RWPE2 (cell line): ENCODE measurements at regions not wholly inside any gene's neighbourhood (a gene's known extent, or its start where the extent isn't known, plus 50 kb on each side); places are given as distances from the start of the nearest gene placed in this dataset.
"Not testable (repeated sequence)": the region's sequence is repeated elsewhere in the genome, so short reads cannot be mapped to it uniquely, and the experiment has no call there.

ENCODE experiments used
- ATAC-seq: fragments of 200-7000 bp; cut with Tn5 transposase; 3 replicates; pipeline ENCODE4 v1.9.1; 2021; ENCODE audit warnings: low read depth
- DNase-seq: peaks from one replicate; pipeline ENCODE4 v3.0.0-alpha.2; 2020; ENCODE audit warnings: low spot score
- H3K27ac ChIP-seq: fragments of 450-650 bp; 2 replicates; pipeline ENCODE4 v1.5.1; 2017; ENCODE audit warnings: mild to moderate bottlenecking; ENCODE audit not compliant: poor library complexity, severe bottlenecking
- H3K27me3 ChIP-seq: fragments of 250-450 bp; sonication (Bioruptor Pico); 2 replicates; pipeline ENCODE4 v1.5.1; 2021; ENCODE audit warnings: mild to moderate bottlenecking, moderate library complexity; ENCODE audit not compliant: insufficient read depth, poor library complexity, severe bottlenecking
- H3K36me3 ChIP-seq: fragments of 250-450 bp; sonication (Bioruptor Pico); 2 replicates; pipeline ENCODE4 v1.5.1; 2020; ENCODE audit warnings: low read depth, mild to moderate bottlenecking, moderate library complexity
- H3K4me1 ChIP-seq: fragments of 250-450 bp; sonication (Bioruptor Pico); 2 replicates; pipeline ENCODE4 v1.5.1; 2021; ENCODE audit warnings: mild to moderate bottlenecking, moderate library complexity; ENCODE audit not compliant: insufficient read depth, poor library complexity, severe bottlenecking
- H3K4me3 ChIP-seq: fragments of 250-450 bp; sonication (Bioruptor Pico); 2 replicates; pipeline ENCODE4 v1.5.1; 2021; ENCODE audit warnings: mild to moderate bottlenecking, moderate library complexity; ENCODE audit not compliant: severe bottlenecking
- H3K9me3 ChIP-seq: fragments of 250-450 bp; sonication (Bioruptor Pico); 2 replicates; pipeline ENCODE4 v1.5.1; 2021; ENCODE audit warnings: mild to moderate bottlenecking, moderate library complexity; ENCODE audit not compliant: severe bottlenecking
- TF ChIP-seq, protein P1 (sequence below): fragments of 450-650 bp; IDR thresholded peaks from one replicate; pipeline ENCODE4 v1.5.1; 2017; ENCODE audit warnings: mild to moderate bottlenecking, moderate library complexity; ENCODE audit not compliant: poor library complexity, severe bottlenecking

DNA sequence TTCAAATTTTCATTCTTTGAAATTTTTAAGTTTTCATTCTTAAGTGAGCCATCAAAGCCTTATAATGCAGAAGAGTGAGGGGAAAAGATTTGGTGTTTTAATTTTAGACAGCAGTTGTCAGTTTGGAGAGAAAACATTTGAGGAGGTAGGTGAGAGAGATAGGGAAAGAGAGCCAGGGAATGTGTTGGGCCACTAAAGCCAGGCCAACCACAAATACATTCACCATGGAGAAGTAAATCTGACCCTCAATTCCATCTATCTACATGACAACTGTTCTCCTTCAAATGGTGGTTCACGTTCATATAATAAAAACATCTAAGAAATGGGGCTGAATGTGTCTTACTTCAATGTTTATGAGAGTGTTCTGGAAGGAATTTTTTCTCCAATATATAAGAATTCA is 553.0 kb upstream of the SYT4 start:
- no peak overlapping the region for H3K27ac ChIP-seq
- H3K9me3 ChIP-seq, result no peaks in the 10 kb centered on the region
- no peaks in the 10 kb centered on the region for H3K4me1 ChIP-seq
- H3K36me3 ChIP-seq, result no peaks in the 10 kb centered on the region
- peaks cover 4% of the 10 kb centered on the region for H3K27me3 ChIP-seq
- H3K4me3 ChIP-seq, result no peak overlapping the region
- ATAC-seq (no peak), DNase-seq (no peak)
- TF ChIP-seq, protein P1, sequence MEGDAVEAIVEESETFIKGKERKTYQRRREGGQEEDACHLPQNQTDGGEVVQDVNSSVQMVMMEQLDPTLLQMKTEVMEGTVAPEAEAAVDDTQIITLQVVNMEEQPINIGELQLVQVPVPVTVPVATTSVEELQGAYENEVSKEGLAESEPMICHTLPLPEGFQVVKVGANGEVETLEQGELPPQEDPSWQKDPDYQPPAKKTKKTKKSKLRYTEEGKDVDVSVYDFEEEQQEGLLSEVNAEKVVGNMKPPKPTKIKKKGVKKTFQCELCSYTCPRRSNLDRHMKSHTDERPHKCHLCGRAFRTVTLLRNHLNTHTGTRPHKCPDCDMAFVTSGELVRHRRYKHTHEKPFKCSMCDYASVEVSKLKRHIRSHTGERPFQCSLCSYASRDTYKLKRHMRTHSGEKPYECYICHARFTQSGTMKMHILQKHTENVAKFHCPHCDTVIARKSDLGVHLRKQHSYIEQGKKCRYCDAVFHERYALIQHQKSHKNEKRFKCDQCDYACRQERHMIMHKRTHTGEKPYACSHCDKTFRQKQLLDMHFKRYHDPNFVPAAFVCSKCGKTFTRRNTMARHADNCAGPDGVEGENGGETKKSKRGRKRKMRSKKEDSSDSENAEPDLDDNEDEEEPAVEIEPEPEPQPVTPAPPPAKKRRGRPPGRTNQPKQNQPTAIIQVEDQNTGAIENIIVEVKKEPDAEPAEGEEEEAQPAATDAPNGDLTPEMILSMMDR, result no peak

DNA sequence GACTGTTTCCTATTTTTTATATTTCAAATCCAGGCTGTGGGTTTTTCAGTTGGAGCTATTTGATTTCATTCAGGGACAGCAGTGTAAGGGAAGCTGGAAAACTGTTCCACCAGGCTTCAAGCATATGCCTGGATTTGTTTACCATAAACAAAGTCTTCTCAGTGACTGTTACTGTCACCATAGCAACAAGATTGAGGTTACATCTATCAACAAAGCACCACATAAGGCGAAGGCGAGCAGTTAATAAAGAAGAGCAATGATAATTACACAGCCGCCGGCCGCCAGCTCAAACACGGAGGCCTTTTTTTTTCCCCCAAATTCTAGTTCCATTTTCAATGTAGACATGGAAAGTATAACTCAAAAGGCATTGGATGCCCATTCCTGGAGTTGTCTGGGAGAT is 553.7 kb upstream of the SYT4 start:
- Histone ChIP-seq H3K27ac (no peak overlapping the region), H3K27me3 (peaks cover 4% of the 10 kb centered on the region), H3K9me3 (no peaks in the 10 kb centered on the region), H3K4me3 (no peak overlapping the region), H3K4me1 (no peaks in the 10 kb centered on the region), H3K36me3 (no peaks in the 10 kb centered on the region)
- TF ChIP-seq, protein P1, result no peak
- ATAC-seq, result no peak
- no peak for DNase-seq

DNA sequence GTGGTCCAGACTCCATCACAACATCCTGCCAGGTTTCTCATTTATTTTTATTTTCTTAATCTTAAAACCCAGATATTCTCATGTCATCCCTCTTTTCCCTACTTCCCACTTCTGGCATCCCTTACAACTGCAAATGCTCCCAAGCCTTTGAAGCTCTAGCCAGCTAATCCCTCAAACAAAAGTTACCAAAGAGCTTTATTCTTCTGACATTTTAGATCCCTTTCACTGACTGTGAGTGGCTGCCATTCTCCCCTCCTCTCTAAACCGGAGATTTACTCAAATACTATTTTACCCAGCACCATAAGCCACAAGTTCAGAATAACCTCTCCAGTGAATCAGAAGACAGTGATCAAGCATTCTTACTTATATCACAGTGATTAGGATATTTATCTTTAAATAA is 569.0 kb upstream of the SYT4 start:
- no peak overlapping the region for H3K4me3 ChIP-seq
- no peak for DNase-seq
- H3K27ac ChIP-seq, result no peak overlapping the region
- no peaks in the 10 kb centered on the region for H3K4me1 ChIP-seq
- no peaks in the 10 kb centered on the region for H3K36me3 ChIP-seq
- no peak for ATAC-seq
- no peaks in the 10 kb centered on the region for H3K9me3 ChIP-seq
- H3K27me3 ChIP-seq, result no peaks in the 10 kb centered on the region
- TF ChIP-seq, protein P1, result no peak

DNA sequence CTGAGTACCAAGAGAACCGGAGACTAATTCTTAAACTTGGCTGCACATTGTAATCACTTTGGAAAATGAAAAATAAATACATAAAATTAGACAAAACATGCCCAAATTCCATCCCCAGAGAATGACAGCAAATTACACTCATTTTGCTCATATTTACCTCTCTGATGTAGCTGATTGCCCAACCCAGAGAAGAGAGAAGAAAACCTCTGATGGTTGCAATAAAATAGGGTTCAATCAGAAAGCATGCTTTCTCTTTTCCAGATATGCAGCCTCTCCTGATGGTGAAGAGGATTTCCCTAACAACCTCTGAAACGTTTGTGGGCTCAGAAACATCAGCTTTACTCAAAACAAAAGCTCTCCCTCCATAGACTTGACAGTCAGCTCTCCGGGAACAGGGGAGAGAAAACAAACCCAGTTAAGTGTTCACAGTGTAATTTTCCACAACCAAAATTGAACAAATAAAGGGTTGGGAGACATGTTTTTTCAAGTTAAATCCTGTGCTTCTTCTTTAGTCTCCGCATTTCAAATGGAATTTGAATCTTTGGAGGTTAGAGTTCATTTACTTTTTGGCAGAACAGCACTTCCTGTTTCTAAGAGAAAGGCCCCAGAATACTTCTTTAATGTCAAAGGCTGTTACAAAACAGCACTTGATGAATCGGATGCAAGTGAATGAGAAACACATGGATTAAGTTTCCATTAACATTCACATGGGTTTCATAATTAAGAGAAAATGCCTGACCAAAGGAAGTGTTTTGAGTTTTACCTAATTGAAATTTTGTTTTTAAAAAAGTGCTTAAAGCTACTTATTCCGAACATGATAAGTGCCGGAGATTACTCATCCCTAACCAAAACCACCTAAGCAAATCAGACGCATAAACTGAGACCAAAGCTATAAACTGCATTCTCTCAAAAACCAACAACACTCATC is 570.1 kb upstream of the SYT4 start:
- H3K4me1 ChIP-seq, result no peaks in the 10 kb centered on the region
- no peak overlapping the region for H3K27ac ChIP-seq
- no peak overlapping the region for H3K4me3 ChIP-seq
- TF ChIP-seq, protein P1, result no peak
- no peaks in the 10 kb centered on the region for H3K9me3 ChIP-seq
- H3K27me3 ChIP-seq, result no peaks in the 10 kb centered on the region
- ATAC-seq, result no peak
- no peak for DNase-seq
- no peaks in the 10 kb centered on the region for H3K36me3 ChIP-seq

DNA sequence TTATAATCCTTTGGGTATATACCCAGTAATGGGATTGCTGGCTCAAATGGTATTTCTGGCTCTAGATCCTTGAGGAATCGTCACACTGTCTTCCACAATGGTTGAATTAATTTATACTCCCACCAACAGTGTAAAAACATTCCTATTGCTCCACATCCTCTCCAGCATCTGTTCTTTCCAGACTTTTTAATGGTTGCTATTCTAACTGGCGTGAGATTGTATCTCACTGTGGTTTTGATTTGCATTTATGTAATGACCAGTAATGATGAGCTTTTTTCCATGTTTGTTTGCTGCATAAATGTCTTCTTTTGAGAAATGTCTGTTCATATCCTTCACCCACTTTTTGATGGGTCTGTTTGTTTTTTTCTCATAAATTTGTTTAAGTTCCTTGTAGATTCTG is 572.5 kb upstream of the SYT4 start:
- not testable (repeated sequence) for ATAC-seq, H3K9me3 ChIP-seq, H3K27ac ChIP-seq

More for the DNA sequence above, 572.5 kb upstream of the SYT4 start:
- H3K4me1 ChIP-seq, H3K27me3 ChIP-seq, DNase-seq, H3K36me3 ChIP-seq, H3K4me3 ChIP-seq: not testable (repeated sequence)
